GM18858 (cell line): ENCODE measurements at regions not wholly inside any gene's neighbourhood (a gene's known extent, or its start where the extent isn't known, plus 50 kb on each side); places are given as distances from the start of the nearest gene placed in this dataset.
"Not testable (repeated sequence)": the region's sequence is repeated elsewhere in the genome, so short reads cannot be mapped to it uniquely, and the experiment has no call there.

Experiments used
- ATAC-seq: cut with Tn5 transposase; IDR thresholded peaks from one replicate; pipeline ENCODE4 v1.9.1; 2021; ENCODE audit not compliant: unreplicated experiment

DNA sequence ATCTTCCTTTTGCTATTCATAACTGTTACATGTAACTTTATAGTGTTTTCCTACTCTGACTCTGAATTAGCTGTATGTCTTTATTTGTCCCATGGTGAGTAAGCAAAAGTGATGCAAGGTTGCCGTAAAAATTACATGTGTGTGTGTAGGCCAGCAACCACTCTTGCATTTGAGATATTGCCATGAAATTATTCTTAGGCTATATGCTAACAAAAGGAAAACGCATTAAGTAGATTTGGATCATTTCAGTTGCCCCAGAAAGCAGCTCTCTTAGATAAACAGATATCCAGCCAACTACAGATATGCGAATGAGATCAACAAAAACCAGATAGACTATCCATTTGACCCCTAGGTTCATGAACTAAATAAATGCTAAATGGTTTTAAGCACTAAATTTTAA is 73.6 kb downstream of the CYLC2 start:
- no peak for ATAC-seq

DNA sequence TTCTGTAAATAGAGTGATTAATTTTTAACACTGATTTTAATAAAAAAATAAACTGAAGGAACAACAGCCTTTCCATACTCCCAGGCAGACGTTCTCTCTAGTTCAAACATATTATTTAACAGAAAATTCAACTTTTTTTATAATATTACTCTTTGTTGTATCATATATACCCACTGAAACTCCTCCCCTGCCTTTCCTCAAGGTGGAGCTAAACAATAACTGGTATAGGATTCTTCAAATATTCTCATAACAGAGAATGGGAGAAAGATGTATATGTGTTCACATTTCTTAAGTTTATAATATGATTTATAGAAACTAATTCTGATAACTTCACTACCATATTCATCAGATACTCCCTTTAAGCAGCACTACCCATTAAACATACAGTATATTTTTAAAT is 83.4 kb downstream of the CYLC2 start:
- ATAC-seq, result no peak

DNA sequence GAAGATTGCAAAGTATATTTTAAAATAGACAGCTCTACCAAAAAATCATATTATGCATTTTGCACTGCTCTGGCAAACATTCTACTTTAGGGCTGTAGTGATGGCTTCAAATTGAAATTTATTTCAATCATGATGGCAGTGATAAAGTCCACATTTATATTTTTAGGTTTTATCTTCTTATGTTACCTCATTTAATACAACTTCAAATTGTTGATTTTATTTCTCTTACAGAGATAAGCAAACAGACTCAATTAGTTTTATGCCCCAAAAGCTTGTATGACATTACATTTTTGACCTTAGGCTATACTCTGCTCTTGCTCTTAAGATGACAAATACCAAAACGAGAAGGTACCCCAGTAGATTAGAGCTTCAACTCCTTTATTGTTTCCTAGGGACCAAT is 87.4 kb downstream of the CYLC2 start:
- ATAC-seq, result no peak

DNA sequence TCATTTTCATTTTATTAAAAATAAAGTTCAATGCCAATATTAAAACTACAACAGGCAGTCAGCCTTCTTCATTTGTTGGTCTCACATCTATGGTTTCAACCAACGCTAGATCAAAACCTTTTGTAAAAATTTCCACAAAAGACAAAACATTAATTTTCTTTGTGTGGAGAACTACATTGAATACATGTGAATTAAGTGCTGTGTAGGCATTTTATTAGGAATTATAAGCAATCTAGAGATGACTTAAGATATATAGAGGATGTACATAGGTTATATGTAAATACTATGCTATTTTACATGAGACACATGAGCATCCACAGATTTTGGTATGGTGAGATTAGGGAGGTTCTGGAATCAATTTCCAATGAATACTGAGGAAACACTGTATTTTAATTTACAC is 94.2 kb downstream of the CYLC2 start:
- ATAC-seq, result no peak

DNA sequence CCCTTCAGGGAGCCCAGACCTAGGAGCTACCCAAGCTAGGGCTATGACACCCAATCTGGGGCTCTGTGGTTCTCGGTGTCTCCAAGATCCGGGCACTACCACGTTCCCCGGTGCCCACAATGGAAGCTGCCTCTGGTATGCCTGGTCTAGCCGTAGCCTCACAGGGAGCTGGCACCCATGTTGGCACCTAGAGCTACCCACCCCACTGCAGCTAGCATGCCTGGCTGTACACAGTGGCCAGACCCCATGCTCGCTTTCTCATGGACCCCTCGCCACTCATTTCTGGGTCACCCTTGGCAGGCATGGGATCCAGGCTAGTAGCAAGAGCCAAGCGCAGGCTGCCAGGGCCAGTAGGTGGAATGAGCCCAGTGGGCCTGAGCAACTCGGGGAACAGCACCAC is 109.0 kb downstream of the CYLC2 start:
- ATAC-seq, result no peak

DNA sequence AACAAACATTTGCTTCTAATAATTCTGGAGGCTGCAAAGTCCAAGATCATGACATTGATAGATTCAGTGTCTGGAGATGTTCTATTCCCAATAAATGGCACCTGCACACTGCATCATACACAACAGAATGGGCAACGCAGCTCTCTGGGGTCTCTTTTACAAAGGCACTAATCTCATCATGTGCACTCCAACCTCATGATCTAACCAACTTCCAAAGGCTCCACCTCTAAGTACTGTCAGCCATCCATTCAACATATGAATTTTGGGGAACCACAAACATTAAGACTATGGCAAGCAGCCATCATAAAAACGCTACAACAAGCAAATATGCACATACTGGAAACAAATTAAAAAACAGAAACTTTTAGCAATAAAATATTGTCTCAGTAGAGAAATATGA is 121.1 kb downstream of the CYLC2 start:
- no peak for ATAC-seq

DNA sequence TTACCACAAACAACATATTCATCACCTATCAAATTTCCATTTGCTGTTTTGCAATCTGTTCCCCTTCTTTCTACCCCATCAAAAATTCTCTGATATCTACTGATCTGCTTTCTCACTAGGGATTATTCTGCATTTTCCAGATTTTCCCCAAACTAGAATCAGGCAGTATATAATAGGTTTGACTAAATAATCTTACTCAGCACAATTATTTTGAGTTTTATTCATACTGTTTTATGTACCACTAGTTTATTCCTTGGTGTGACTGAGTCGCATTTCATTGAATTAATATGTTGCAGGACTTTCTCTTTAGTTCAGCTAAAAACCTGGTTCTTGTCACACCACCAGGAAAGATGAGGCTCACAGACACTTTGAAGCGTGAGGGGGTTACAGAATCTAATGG is 131.4 kb downstream of the CYLC2 start:
- no peak for ATAC-seq

DNA sequence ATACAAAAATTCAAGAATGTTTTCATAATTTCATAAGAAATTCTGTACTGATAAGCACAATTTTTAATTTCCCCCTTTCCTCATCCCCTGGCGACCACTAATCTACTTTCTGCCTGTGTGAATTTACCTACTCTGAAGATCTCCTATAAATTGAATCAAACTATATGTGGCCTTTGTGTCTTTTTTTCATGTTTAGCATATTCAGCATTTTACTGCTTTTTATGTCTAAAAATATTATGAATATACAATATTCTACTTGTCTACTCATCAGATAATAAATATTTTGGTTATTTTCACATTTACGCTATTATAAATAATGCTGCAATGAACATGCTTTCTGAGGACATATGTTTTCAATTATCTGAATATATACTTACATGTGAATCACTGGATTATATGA is 144.8 kb downstream of the CYLC2 start:
- ATAC-seq, result no peak

DNA sequence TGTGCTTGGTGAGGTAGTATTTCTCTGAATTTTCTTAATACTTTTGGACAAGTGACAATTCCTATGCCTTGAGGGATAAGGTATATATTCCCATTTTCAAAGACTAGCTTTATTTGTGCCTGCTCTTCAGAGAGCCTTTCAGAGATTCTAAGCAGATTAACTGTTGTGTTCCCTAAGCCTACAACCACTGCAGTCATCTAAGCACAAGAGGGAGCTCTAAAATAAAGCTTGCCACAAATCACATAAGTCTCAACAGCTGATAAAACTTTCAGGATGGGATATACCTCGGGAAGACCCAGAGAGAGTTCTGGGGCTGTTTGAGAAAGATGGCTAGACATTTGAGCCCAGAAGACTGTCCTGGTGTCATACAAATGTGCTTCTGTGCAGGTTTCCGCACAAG is 157.3 kb downstream of the CYLC2 start:
- ATAC-seq, result no peak

DNA sequence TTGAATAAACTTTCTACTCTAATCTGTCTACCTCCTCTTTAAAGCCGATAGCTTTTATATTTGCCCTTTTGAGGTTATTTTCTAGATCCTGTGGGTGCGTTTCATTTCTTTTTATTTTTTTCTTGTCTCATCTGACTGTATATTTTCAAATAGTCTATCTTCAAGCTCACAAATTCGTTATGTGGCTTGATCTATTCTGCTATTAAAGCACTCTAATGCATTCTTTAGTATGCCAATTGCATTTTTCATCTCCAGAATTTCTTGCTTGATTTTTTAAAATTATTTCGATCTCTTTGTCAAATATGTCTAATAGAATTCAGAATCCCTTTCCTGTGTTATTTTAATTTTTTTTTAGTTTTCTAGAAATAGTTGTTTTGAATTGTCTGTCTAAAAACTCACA is 172.4 kb downstream of the CYLC2 start:
- no peak for ATAC-seq

DNA sequence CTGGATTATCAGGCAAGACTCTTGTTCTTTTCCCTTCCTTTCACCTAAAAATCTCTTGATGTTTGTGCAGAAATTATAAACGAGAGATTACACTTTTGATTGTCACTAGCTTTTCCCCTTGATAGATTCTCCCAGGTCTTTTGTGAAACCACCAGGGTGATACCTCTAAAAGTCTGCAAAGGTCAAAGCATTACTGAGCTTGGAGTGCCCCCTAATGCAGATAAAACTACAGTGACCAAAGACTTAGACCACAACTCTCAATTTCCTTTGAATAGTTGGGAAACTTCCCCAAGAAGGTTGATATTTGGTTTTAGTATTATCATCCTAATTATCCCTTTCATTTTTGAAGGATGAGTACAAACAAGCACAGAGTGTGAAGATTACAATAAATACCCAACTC is 173.1 kb downstream of the CYLC2 start:
- ATAC-seq, result no peak

DNA sequence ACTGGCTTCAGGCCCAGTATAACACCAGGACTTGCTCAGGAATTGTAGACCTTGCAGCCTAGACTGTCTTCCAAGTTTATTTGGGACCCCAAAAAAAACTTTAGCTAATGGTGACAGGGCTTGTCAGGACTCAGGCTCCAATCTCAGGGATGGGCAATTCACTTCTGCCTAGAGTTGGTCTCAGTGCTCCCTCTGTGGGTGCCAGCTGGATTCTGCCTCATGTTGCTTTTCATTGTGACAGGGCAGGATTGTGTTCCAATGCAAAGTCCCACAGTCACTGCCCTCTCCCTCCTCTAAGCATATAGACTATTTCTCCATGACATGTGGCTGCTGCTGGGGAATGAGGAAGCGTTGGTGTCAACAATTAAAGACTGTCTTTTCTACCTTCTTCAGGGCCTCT is 174.7 kb downstream of the CYLC2 start:
- no peak for ATAC-seq

DNA sequence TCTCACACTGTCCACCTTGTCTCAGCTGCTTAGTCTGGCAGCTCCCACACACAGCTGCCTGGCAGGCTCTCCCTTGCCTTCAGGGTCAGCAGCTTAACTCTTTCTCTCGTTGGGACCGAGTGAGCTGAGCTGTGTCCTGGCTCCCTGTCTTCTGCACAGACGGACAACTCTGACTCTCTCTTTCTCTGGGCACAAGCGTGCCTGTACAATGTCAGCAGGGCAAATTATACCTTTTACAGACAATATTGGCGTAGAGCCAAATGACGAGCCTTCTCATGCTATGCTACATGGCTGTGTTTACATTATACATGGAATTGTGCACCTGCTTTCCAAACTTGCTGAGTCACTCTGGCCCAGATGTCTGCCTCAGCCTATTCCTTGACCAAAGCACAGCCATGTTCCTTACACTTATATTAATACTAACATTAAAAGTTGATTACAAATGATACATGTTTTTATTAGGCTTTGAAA is 188.6 kb downstream of the CYLC2 start:
- ATAC-seq, result no peak

DNA sequence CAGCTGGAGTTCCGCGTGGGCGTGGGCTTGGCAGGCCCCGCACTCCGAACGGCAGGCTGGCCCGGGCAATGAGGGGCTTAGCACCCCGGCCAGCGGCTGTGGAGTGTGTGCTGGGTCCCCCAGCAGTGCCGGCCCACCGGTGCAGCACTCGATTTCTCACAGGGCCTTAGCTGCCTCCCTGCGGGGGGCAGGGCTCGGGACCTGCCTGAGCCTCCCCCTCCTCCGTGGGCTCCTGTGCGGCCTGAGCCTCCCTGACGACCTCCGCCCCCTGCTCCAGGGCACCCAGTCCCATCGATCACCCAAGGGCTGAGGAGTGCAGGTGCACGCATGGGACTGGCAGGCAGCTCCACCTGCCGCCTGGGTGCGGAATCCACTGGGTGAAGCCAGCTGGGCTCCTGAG is 191.8 kb downstream of the CYLC2 start:
- no peak for ATAC-seq

DNA sequence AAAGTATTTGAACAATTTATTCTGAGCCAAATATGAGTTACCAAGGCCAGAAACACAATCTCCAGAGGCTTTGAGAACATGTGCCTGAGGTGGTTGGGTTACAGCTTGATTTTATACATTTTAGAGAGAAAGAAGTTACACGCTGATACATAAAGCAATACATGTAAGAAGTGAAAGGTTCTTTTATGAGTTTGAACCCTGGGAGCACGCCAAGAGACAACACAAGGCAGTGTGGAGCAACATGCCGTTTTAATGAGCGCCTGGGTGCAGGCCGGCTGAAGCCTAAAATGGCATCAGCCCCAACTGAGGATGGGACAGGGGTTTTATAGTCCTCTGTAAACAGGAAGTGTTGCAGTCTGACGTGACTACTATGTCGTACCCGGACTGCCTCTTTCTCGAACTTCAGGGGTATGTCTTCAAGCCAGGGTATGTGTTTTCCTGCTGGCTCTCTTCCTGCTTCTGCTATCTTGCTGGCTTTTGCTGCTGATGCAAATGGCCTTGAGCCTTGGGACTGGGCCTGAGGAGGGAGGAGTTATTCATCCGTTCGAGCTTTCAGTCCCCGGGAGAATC is 193.7 kb downstream of the CYLC2 start:
- no peak for ATAC-seq

DNA sequence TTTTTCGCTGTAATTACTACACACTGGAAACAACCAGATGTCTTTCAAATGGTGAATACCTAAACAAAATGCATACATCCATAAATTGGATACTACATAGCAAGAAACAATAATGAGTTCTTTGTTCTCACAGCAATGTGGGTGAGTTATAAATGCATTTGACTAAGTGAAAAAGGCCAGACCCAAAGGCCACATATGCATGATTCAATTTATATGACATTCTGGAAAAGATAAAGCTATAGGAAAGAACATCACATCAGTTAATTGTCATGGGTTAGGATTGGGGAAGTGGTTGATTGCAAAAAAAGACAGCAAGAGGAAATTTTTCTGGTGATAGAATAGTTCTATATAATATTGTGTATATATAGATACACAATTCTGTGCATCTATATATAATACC is 198.9 kb downstream of the CYLC2 start:
- ATAC-seq, result no peak

DNA sequence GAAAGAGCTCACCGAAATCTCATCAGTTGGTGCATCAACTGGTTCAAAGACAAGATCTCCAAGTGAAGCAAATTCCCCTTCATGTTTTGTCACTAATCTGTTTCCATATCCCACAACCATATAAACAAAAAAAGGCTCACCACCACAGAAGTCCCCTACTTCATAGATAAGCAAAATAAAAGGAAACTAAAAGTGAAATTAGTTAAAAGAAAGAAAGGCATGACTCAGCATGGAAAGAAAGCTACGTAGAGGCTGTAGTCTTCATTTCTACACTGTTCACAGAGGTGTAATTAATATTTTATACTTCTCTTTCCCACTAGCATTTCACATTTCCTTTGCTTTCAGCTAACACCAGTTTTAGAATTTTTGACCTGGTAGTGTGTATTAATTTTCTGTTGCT is 208.0 kb downstream of the CYLC2 start:
- no peak for ATAC-seq

DNA sequence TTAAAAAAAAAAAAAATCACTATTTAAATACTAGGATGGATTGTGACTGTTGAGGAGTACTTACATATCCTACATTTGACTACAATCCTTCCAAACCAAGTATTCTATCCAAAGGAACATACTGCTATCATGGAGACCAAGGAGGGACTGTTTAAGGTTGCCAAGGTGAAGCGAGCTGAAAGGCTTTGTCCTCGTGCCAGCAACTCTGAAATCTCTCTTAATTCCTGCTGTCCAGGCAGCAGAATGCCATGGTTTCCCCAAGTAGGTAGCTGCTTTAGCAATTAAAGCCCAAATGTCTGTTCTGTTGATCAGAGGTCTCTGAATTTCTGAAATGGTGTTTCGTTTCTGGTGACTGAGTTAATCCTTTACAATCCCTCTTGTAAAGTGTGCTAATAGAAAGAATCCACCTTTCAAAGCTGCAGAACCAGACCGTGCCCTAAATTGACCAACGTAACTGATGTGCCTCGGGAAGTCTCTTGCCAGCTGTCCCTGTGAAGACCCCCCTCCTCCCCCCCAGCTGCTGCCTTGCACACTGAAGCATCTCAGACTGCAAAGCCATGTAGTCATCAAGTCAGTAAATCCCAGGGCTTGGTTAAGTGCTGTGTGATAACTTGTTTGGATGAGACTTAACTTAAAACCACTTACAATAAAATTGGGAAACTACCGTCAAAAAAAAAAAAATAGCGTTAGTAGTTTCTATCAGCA is 210.9 kb downstream of the CYLC2 start:
- not testable (repeated sequence) for ATAC-seq

DNA sequence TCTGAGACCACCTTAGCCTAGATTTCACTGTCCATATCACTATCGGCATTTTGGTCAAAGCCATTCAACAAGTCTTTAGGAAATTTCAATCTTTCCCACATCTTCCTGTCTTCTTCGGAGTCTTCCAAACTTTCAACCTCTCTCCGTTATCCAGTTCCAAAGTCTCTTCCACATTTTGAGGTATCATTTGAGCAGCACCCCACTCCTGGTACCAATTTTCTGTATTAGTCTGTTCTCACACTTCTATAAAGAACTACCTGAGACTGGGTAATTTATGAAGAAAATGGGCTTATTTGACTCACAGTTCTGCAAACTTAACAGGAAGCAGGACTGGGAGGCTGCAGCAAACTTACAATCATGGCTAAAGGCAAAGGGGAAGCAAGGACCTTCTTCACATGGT is 215.5 kb downstream of the CYLC2 start:
- no peak for ATAC-seq

DNA sequence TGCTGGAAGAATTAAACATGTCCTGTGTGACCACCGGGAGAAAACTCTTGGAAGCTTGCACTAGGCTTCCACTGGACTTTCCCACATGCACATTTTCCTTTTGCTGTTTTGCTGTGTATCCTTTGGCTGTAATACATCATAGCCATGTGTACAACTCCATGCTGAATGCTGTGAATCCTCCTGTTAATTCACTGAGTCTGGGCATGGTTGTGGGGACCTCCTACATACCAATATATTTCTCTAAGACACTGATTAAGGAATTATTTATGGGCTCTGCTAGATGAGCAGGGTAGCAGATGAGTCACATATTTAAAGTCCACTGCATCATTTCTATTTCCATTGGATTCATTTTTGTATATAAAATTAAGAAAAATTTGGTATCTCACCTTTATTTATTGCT is 220.1 kb downstream of the CYLC2 start:
- no peak for ATAC-seq

DNA sequence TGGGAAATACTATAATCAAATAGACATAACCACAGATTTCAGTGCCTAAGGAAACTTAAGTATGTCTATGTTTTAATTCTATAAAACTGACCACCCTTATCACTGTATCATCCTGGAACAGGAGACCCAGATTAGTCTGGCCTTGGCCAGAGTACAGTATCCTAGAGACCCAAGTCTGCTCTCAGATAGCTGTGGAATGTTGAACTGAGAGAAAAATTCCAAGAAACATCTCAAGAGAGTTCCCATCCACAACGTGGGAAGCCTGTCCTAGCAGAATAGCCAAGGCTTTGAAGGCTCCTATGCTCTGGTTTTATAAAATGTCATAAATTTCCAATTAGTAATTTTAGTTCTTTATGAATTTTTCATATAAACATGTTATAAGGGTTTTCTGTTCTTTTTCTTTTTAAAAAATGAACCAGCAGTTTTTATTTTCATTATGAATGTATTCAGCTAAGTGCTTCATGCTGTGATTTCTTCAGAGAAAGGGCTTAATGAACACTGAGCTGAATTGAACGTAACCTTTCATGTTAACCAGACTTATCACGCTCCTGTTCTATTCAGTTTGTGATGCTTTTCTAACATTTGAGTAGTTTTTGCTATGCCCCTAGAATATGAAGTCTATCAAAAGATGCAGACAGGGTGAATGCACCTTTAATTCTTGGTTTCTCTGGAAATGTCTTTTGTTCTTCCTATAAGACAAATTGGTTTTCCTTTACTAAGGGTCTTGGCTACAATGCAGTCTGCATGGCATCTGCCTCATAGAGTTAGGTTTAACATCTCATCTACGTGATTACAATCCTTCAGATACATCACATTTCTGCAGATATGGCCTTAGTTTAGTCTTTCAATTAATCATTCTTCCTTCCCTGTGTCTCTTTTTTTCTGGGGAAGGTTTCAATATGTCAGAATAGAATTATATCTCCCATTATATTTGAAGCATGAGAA is 230.8 kb downstream of the CYLC2 start:
- no peak for ATAC-seq

DNA sequence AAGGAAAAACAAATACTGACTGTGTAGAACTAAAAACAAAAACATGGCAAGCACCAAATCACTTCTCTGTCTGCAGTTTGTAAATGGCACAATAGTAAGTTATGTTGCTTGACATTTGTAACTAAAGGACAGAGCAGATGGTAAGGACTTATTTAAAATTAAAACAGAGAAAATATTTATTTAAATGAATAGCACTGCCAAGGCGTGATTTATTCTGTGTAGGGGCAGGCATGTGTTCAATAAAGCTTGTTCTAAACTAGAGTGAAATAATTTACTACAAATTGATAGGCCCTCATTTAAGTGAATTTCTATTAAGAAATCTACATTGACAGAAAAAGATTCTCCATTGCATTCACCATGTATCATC is 231.5 kb downstream of the CYLC2 start:
- ATAC-seq, result no peak
